ENCODE measurements at regions not wholly inside any gene's neighbourhood (a gene's known extent, or its start where the extent isn't known, plus 50 kb on each side); places are given as distances from the start of the nearest gene placed in this dataset.

DNA sequence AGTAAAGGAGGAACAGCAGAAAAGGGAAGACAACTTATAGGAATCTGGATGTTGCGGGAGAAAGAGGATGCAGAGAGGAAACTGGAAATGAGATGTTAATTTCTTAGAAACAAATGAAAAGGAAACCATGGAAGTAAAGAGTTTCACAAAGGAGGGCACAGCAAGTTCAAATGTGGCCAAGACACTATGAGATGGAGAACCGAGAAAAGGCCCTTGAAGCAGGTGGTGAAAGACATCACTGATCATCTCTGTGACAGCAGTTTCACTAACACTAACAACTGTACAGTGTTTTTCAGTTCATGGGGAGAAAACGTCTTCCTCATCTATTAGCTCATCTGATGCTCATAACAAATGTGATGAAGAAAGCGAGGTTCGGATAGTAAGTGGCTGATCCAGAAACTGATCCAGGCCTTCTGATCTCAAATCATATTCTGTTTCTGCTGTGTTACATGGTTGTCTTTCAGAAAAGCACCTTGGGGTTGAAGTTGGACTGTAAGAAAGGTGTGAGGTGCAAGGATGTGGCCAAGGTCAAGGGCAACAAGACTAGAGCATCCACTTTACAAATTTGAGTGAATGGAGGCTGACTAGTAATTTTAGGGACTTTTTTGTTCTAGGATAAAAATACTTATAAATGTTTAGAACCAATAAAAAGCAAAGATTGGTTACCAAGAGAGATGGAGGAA lies 492.1 kb upstream of the CADM1 start (continued):
- TF ChIP-seq BHLHE40 (IDR thresholded peaks at IDR 0.05; ENCODE audit: low read depth, low read length): no peak
- TF ChIP-seq MYC (IDR thresholded peaks at IDR 0.05; ENCODE audit: borderline replicate concordance, low read length): no peak
- no peak for TF ChIP-seq NR3C1 (IDR thresholded peaks at IDR 0.05)
- TF ChIP-seq HDAC2 (IDR thresholded peaks at IDR 0.05): no peak

DNA sequence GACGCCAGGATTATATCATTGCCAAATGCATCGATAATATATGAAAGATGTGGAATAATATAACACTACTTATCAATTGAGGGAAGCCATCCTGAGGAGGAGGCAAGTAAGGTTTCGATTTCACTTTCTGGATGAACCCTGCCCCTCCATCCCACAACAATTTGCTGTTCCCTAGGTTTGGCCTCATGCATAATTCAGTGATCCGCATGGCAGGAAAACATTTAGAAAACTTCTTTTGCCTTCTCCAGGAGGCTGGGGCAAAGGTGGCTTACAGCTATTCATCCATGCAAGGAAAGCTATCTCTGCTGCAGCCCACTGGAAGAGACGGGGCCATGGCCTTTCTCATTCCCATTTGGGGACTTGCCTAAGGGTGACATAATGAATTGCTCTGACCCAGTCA lies 489.4 kb upstream of the CADM1 start:
- CTCF ChIA-PET: no interaction called here
- no peaks in the 10 kb centered on the region for H3K9me3 ChIP-seq
- H3K4me3 ChIP-seq: no peak overlapping the region
- TF ChIP-seq, protein P1, sequence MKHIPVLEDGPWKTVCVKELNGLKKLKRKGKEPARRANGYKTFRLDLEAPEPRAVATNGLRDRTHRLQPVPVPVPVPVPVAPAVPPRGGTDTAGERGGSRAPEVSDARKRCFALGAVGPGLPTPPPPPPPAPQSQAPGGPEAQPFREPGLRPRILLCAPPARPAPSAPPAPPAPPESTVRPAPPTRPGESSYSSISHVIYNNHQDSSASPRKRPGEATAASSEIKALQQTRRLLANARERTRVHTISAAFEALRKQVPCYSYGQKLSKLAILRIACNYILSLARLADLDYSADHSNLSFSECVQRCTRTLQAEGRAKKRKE (CRISPR knock-in tag; IDR thresholded peaks at IDR 0.05; ENCODE audit: low read depth): no peak
- TF ChIP-seq FOSB (CRISPR knock-in tag; IDR thresholded peaks at IDR 0.05): no peak
- TF ChIP-seq CBX2 (IDR thresholded peaks at IDR 0.05; ENCODE audit: borderline replicate concordance, low read depth): no peak
- TF ChIP-seq, protein P2, sequence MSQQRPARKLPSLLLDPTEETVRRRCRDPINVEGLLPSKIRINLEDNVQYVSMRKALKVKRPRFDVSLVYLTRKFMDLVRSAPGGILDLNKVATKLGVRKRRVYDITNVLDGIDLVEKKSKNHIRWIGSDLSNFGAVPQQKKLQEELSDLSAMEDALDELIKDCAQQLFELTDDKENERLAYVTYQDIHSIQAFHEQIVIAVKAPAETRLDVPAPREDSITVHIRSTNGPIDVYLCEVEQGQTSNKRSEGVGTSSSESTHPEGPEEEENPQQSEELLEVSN (IDR thresholded peaks at IDR 0.05; ENCODE audit: borderline replicate concordance, low read depth): no peak
- no peak for TF ChIP-seq RAD21 (conservative IDR thresholded peaks at IDR 0.05 in 1 of 2, IDR thresholded peaks at IDR 0.05 in 1 of 2)
- no peak for TF ChIP-seq MAZ (IDR thresholded peaks at IDR 0.05; ENCODE audit: borderline replicate concordance, low read depth, low read length)
- no peak for TF ChIP-seq MYC (IDR thresholded peaks at IDR 0.05; ENCODE audit: borderline replicate concordance, low read length)
- no peak for TF ChIP-seq BHLHE40 (IDR thresholded peaks at IDR 0.05; ENCODE audit: low read depth, low read length)
- TF ChIP-seq ESRRA (IDR thresholded peaks at IDR 0.05; ENCODE audit: borderline replicate concordance, low read length): no peak
- no peak for TF ChIP-seq JUNB (IDR thresholded peaks at IDR 0.05)
- no peak for TF ChIP-seq ZFP36 (IDR thresholded peaks at IDR 0.05; ENCODE audit: borderline replicate concordance, partially characterized antibody)
- TF ChIP-seq RARB (CRISPR knock-in tag; IDR thresholded peaks at IDR 0.05): no peak
- TF ChIP-seq ZSCAN20 (CRISPR knock-in tag; IDR thresholded peaks at IDR 0.05): no peak
- H3K4me1 ChIP-seq: no peaks in the 10 kb centered on the region
- ATAC-seq (no peak), DNase-seq (ENCODE audit: low read depth in 1 of 2, low spot score in 1 of 2) (no peak), FAIRE-seq (no peak)
- POLR2A ChIA-PET: no interaction called here
- H3K4me2 ChIP-seq: no peak overlapping the region
- H3K27ac ChIP-seq: no peak overlapping the region
- 24% methylated on average over 5 of the region's 5 CpGs for WGBS (ENCODE audit: missing lambda C conversion rate)

DNA sequence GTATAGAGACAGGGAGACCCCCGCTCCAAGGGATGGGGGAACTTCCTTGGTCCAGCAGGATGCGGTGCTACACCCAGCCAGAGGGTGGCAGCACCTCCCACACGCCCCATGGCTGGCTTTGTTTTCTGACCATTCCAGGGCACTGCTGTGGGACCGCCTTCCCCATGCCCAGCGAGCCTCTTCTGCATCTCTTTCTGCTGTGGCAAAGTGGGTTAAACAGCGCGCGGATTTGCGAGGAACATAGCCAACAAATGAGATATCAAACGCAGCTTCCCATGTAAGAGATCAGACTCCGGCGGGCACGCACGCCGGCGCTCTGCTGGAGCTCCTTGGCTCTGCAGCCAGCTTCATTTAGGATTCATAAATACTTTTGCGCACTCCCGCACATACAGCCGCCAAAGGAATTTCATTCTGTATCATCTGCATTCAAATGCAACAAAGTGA lies 485.8 kb upstream of the CADM1 start:
- Histone ChIP-seq H3K4me2 (no peak overlapping the region), H3K9me3 (no peaks in the 10 kb centered on the region), H3K27ac (no peak overlapping the region), H3K4me1 (no peaks in the 10 kb centered on the region), H3K4me3 (no peak overlapping the region)
- TF ChIP-seq RAD21 (conservative IDR thresholded peaks at IDR 0.05 in 1 of 2, IDR thresholded peaks at IDR 0.05 in 1 of 2) (peak in 1 of 2 experiments; percentile 19; a peak in 1 of 5 replicates), FOSL2 (IDR thresholded peaks at IDR 0.05) (no peak), FOSL2 (CRISPR knock-in tag; IDR thresholded peaks at IDR 0.05) (no peak)
- ATAC-seq (peak in 1 of 2 experiments; percentile 72; a peak in 3 of 6 replicates), DNase-seq (ENCODE audit: low read depth in 1 of 2, low spot score in 1 of 2) (peak in 1 of 2 experiments; percentile 2), FAIRE-seq (no peak)
- CTCF ChIA-PET: interaction anchor here (1.1 kb wide), 1 partner anchor 119 kb away, joined by 3 read pairs; no protein-coding TSS in a partner anchor
- POLR2A ChIA-PET: no interaction called here
- 66% methylated on average over 13 of the region's 19 CpGs for WGBS (ENCODE audit: missing lambda C conversion rate)

DNA sequence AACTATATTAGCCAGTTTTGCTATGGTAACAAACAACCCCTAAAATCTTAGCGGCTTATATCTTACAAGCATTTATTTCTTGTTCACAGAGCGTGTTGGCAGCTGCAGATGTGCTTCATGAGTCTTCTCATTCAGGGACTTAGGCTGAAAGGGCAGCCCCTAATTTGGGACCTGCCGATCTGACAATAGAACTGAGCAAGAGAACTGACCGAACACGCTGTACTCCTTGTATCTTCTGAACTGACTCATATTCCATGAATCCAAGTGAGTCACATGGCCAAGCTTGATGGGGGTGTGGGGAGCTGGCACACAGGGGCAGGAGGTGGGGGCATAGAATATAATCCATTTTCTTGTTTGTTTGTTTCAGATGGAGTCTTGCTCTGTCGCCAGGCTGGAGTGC lies 481.7 kb upstream of the CADM1 start:
- ATAC-seq (no peak), FAIRE-seq (no peak), DNase-seq (ENCODE audit: low read depth in 1 of 2, low spot score in 1 of 2) (no peak)
- Histone ChIP-seq H3K4me1 (no peaks in the 10 kb centered on the region), H3K4me2 (no peak overlapping the region), H3K27ac (no peak overlapping the region), H3K9me3 (no peaks in the 10 kb centered on the region), H3K4me3 (no peak overlapping the region)
- POLR2A ChIA-PET: no interaction called here
- CTCF ChIA-PET: interaction anchor here (2.3 kb wide), 1 partner anchor 11 kb away, joined by 7 read pairs; no protein-coding TSS in a partner anchor
- WGBS (ENCODE audit: missing lambda C conversion rate): 15% methylated on average over 6 of the region's 6 CpGs
- no peak for TF ChIP-seq NFE2L2 (conservative IDR thresholded peaks at IDR 0.05; ENCODE audit: low read length)
- TF ChIP-seq JUN (IDR thresholded peaks at IDR 0.05): no peak
- TF ChIP-seq FOXS1 (CRISPR knock-in tag; IDR thresholded peaks at IDR 0.05): no peak
- TF ChIP-seq POLR2AphosphoS2 (conservative IDR thresholded peaks at IDR 0.05; ENCODE audit: low read length): no peak
- TF ChIP-seq, protein P3, sequence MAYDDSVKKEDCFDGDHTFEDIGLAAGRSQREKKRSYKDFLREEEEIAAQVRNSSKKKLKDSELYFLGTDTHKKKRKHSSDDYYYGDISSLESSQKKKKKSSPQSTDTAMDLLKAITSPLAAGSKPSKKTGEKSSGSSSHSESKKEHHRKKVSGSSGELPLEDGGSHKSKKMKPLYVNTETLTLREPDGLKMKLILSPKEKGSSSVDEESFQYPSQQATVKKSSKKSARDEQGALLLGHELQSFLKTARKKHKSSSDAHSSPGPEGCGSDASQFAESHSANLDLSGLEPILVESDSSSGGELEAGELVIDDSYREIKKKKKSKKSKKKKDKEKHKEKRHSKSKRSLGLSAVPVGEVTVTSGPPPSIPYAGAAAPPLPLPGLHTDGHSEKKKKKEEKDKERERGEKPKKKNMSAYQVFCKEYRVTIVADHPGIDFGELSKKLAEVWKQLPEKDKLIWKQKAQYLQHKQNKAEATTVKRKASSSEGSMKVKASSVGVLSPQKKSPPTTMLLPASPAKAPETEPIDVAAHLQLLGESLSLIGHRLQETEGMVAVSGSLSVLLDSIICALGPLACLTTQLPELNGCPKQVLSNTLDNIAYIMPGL (CRISPR knock-in tag; IDR thresholded peaks at IDR 0.05; ENCODE audit: borderline replicate concordance): no peak
- no peak for TF ChIP-seq FOSL2 (IDR thresholded peaks at IDR 0.05)
- no peak for TF ChIP-seq FOSL2 (CRISPR knock-in tag; IDR thresholded peaks at IDR 0.05)
- no peak for TF ChIP-seq RFX5 (IDR thresholded peaks at IDR 0.05)
- TF ChIP-seq HOXB13 (CRISPR knock-in tag; IDR thresholded peaks at IDR 0.05; ENCODE audit: low read depth): no peak
- no peak for TF ChIP-seq MYC (IDR thresholded peaks at IDR 0.05; ENCODE audit: borderline replicate concordance, low read length)
- TF ChIP-seq CBX8 (IDR thresholded peaks at IDR 0.05): no peak
- no peak for TF ChIP-seq EHF (CRISPR knock-in tag; IDR thresholded peaks at IDR 0.05)
- TF ChIP-seq, protein P2 (IDR thresholded peaks at IDR 0.05; ENCODE audit: borderline replicate concordance, low read depth): no peak
- no peak for TF ChIP-seq HOXB5 (CRISPR knock-in tag; IDR thresholded peaks at IDR 0.05)
